Mucosa of rectum (tissue), 2 donors: ENCODE measurements at regions not wholly inside any gene's neighbourhood (a gene's known extent, or its start where the extent isn't known, plus 50 kb on each side); places are given as distances from the start of the nearest gene placed in this dataset.

Experiments
- H3K27ac ChIP-seq, 2 donors: one replicate each; pipeline ENCODE4 v1.7.0; 2013; ENCODE audit warnings: inconsistent platforms in 2 of 2, low read depth in 2 of 2, low read length in 2 of 2
- H3K27me3 ChIP-seq, 2 donors: one replicate each; pipeline ENCODE4 v1.7.0; 2013; ENCODE audit warnings: low read length in 2 of 2; ENCODE audit not compliant: control insufficient read depth in 2 of 2, insufficient read depth in 2 of 2
- H3K36me3 ChIP-seq, 2 donors: one replicate each; pipeline ENCODE4 v1.7.0; 2013; ENCODE audit warnings: low read length in 2 of 2; ENCODE audit not compliant: control insufficient read depth in 2 of 2, insufficient read depth in 2 of 2
- H3K4me1 ChIP-seq, 2 donors: one replicate each; pipeline ENCODE4 v1.7.0; 2013; ENCODE audit warnings: low read length in 2 of 2, mild to moderate bottlenecking in 1 of 2; ENCODE audit not compliant: control insufficient read depth in 2 of 2, insufficient read depth in 2 of 2
- H3K4me3 ChIP-seq, 2 donors: one replicate each; pipeline ENCODE4 v1.7.0; 2013; ENCODE audit warnings: low read length in 2 of 2
- H3K9ac ChIP-seq, 2 donors: one replicate each; pipeline ENCODE4 v1.7.0; 2013; ENCODE audit warnings: low read length in 2 of 2, low read depth in 1 of 2, mild to moderate bottlenecking in 1 of 2
- H3K9me3 ChIP-seq, 2 donors: one replicate each; pipeline ENCODE4 v1.7.0; 2013; ENCODE audit warnings: low read length in 2 of 2; ENCODE audit not compliant: control insufficient read depth in 2 of 2
- donor health status: healthy.
- donor health status: Normal muscosa, but diverticular disease.

- Histone ChIP-seq H3K9ac (no peak overlapping the region), H3K27ac (no peak overlapping the region), H3K9me3 (no peaks in the 10 kb centered on the region), H3K4me1 (no peaks in the 10 kb centered on the region), H3K4me3 (no peak overlapping the region), H3K27me3 (no peaks in the 10 kb centered on the region), H3K36me3 (no peaks in the 10 kb centered on the region)
Measured at GRCh38 chr5:74279244-74279643, 361.3 kb downstream of the ENC1 start.

GRCh38 chr5:74277418-74277817 lies 363.1 kb downstream of the ENC1 start:
- no peak overlapping the region for H3K4me3 ChIP-seq
- H3K9ac ChIP-seq, result no peak overlapping the region
- no peak overlapping the region for H3K27ac ChIP-seq
- H3K4me1 ChIP-seq, result no peaks in the 10 kb centered on the region
- no peaks in the 10 kb centered on the region for H3K9me3 ChIP-seq
- H3K36me3 ChIP-seq, result no peaks in the 10 kb centered on the region
- H3K27me3 ChIP-seq, result no peaks in the 10 kb centered on the region

GRCh38 chr5:74275171-74275992 lies 365.1 kb downstream of the ENC1 start:
- Histone ChIP-seq H3K27ac (peak overlapping the region in 1 of 2 donors; percentile 8), H3K9me3 (no peaks in the 10 kb centered on the region), H3K4me3 (no peak overlapping the region), H3K4me1 (no peaks in the 10 kb centered on the region), H3K9ac (no peak overlapping the region), H3K36me3 (no peaks in the 10 kb centered on the region), H3K27me3 (no peaks in the 10 kb centered on the region)

GRCh38 chr5:74274326-74274725 lies 366.2 kb downstream of the ENC1 start:
- H3K27ac ChIP-seq, result no peak overlapping the region
- no peaks in the 10 kb centered on the region for H3K4me1 ChIP-seq
- H3K4me3 ChIP-seq, result no peak overlapping the region
- no peak overlapping the region for H3K9ac ChIP-seq
- no peaks in the 10 kb centered on the region for H3K36me3 ChIP-seq
- H3K27me3 ChIP-seq, result no peaks in the 10 kb centered on the region
- no peaks in the 10 kb centered on the region for H3K9me3 ChIP-seq

GRCh38 chr5:74272831-74273451 lies 367.6 kb downstream of the ENC1 start:
- Histone ChIP-seq H3K36me3 (no peaks in the 10 kb centered on the region), H3K9ac (no peak overlapping the region), H3K4me1 (no peaks in the 10 kb centered on the region), H3K27ac (no peak overlapping the region), H3K4me3 (no peak overlapping the region), H3K27me3 (no peaks in the 10 kb centered on the region), H3K9me3 (no peaks in the 10 kb centered on the region)

GRCh38 chr5:74272024-74272775 lies 368.3 kb downstream of the ENC1 start:
- H3K27me3 ChIP-seq, result no peaks in the 10 kb centered on the region
- H3K9me3 ChIP-seq, result no peaks in the 10 kb centered on the region
- H3K27ac ChIP-seq, result no peak overlapping the region
- no peak overlapping the region for H3K9ac ChIP-seq
- H3K4me1 ChIP-seq, result no peaks in the 10 kb centered on the region
- no peaks in the 10 kb centered on the region for H3K36me3 ChIP-seq
- no peak overlapping the region for H3K4me3 ChIP-seq

GRCh38 chr5:74268297-74268696 lies 372.2 kb downstream of the ENC1 start:
- Histone ChIP-seq H3K9me3 (no peaks in the 10 kb centered on the region), H3K9ac (no peak overlapping the region), H3K36me3 (no peaks in the 10 kb centered on the region), H3K27ac (no peak overlapping the region), H3K4me1 (no peaks in the 10 kb centered on the region), H3K4me3 (no peak overlapping the region), H3K27me3 (no peaks in the 10 kb centered on the region)

GRCh38 chr5:74266836-74267235 lies 373.7 kb downstream of the ENC1 start:
- H3K27ac ChIP-seq, result no peak overlapping the region
- no peaks in the 10 kb centered on the region for H3K36me3 ChIP-seq
- H3K9me3 ChIP-seq, result no peaks in the 10 kb centered on the region
- no peak overlapping the region for H3K4me3 ChIP-seq
- H3K4me1 ChIP-seq, result no peaks in the 10 kb centered on the region
- no peak overlapping the region for H3K9ac ChIP-seq
- H3K27me3 ChIP-seq, result no peaks in the 10 kb centered on the region

- Histone ChIP-seq H3K9ac (no peak overlapping the region), H3K4me3 (no peak overlapping the region), H3K36me3 (no peaks in the 10 kb centered on the region), H3K9me3 (no peaks in the 10 kb centered on the region), H3K4me1 (no peaks in the 10 kb centered on the region), H3K27me3 (no peaks in the 10 kb centered on the region), H3K27ac (no peak overlapping the region)
Measured at GRCh38 chr5:74266132-74266531, 374.4 kb downstream of the ENC1 start.

GRCh38 chr5:74262544-74263207 lies 377.9 kb downstream of the ENC1 start:
- H3K4me3 ChIP-seq, result no peak overlapping the region
- no peak overlapping the region for H3K27ac ChIP-seq
- H3K36me3 ChIP-seq, result no peaks in the 10 kb centered on the region
- no peak overlapping the region for H3K9ac ChIP-seq
- peaks cover 10 to 11% of the 10 kb centered on the region in 2 donors for H3K4me1 ChIP-seq
- H3K27me3 ChIP-seq, result no peaks in the 10 kb centered on the region
- no peaks in the 10 kb centered on the region for H3K9me3 ChIP-seq
